Activated CD8-positive, alpha-beta T cell treated with anti-CD3 and anti-CD28 coated beads for 36 hours (primary cell): ENCODE measurements at regions not wholly inside any gene's neighbourhood (a gene's known extent, or its start where the extent isn't known, plus 50 kb on each side); places are given as distances from the start of the nearest gene placed in this dataset.

ENCODE experiments used
- ATAC-seq: fragments of 200-7000 bp; cut with Tn5 transposase; one replicate; pipeline ENCODE4 v1.10.0; 2021; ENCODE audit warnings: mild to moderate bottlenecking, moderate library complexity
- CTCF ChIA-PET: fragments of 350-600 bp; sonication (Branson Sonifier 250); formaldehyde crosslinking; loops from one replicate; lab custom pipeline; 2021; ENCODE audit warnings: antibody characterized with exemption; lab: Charles Lee
- POLR2A ChIA-PET: fragments of 350-600 bp; sonication (Branson Sonifier 250); formaldehyde crosslinking; loops from one replicate; lab custom pipeline; 2021; ENCODE audit warnings: antibody characterized with exemption; lab: Charles Lee
- DNase-seq: peaks from one replicate; pipeline ENCODE4 v3.0.0-alpha.2; 2020
- H3K27ac Mint-ChIP-seq: one replicate; pipeline ENCODE4 v1.8.0; 2021; ENCODE audit warnings: mild to moderate bottlenecking, mixed read lengths
- H3K27me3 Mint-ChIP-seq: one replicate; pipeline ENCODE4 v1.8.0; 2021; ENCODE audit warnings: mixed read lengths
- H3K36me3 Mint-ChIP-seq: one replicate; pipeline ENCODE4 v1.8.0; 2021; ENCODE audit warnings: low read depth, mixed read lengths
- H3K4me1 Mint-ChIP-seq: one replicate; pipeline ENCODE4 v1.8.0; 2021; ENCODE audit warnings: low read depth, mixed read lengths
- H3K4me3 Mint-ChIP-seq: one replicate; pipeline ENCODE4 v1.8.0; 2021; ENCODE audit warnings: mild to moderate bottlenecking, moderate library complexity, mixed read lengths
- H3K9me3 Mint-ChIP-seq: one replicate; pipeline ENCODE4 v1.8.0; 2021; ENCODE audit warnings: mixed read lengths
- intact Hi-C: fragments of 100-400 bp; cut with micrococcal nuclease; formaldehyde crosslinking; loops from one replicate; pipeline ENCODE4 v1.10.0; 2022
- TF ChIP-seq, protein P1 (sequence below): fragments of 200-600 bp; IDR thresholded peaks from one replicate; pipeline ENCODE4 v1.8.0; 2022; ENCODE audit warnings: antibody characterized with exemption, mild to moderate bottlenecking

DNA sequence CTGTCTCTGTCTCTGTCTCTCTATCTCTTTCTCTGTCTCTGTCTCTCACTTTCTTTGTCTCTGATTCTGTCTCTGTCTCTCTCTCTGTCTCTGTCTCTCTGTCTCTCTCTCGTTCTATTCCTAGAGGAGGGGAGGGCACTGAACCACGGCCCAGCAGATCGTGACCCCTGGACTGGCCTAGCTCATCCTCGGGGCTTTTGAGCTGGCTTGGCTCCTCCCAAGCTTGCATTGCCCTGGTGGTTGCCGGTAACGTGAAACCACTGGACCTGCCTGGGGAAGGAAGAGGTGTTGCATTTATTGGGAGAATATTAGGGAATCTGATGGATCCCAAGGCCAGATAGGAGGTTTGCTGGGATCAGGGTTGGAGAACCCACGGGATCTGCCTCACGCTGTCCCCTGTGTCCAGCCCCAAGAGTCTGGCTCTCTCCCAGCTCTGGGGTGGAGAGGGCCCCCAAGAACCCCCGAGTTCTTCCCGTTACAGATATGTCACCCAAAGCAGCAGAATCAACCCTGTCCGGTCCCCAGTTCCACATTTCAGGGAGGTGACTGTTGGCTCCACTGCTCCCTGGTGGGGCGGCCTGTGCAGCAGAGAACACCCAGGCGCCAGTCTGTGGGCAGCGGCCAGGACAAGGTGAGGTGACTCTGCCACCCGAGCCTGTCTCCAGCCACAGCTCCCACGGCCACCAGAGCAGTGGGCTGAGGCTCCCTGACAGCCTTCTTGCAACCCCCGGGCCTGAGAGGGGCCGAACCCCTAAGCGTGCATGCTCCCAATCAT lies 228.3 kb downstream of the TTLL2 start:
- ATAC-seq (no peak), DNase-seq (no peak)
- intact Hi-C loops, result no loop called here
- Mint-ChIP-seq H3K4me3 (no peak overlapping the region), H3K27ac (no peak overlapping the region), H3K9me3 (peaks cover 12% of the 10 kb centered on the region), H3K27me3 (no peaks in the 10 kb centered on the region), H3K36me3 (no peaks in the 10 kb centered on the region), H3K4me1 (no peaks in the 10 kb centered on the region)
- TF ChIP-seq, protein P1, sequence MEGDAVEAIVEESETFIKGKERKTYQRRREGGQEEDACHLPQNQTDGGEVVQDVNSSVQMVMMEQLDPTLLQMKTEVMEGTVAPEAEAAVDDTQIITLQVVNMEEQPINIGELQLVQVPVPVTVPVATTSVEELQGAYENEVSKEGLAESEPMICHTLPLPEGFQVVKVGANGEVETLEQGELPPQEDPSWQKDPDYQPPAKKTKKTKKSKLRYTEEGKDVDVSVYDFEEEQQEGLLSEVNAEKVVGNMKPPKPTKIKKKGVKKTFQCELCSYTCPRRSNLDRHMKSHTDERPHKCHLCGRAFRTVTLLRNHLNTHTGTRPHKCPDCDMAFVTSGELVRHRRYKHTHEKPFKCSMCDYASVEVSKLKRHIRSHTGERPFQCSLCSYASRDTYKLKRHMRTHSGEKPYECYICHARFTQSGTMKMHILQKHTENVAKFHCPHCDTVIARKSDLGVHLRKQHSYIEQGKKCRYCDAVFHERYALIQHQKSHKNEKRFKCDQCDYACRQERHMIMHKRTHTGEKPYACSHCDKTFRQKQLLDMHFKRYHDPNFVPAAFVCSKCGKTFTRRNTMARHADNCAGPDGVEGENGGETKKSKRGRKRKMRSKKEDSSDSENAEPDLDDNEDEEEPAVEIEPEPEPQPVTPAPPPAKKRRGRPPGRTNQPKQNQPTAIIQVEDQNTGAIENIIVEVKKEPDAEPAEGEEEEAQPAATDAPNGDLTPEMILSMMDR, result no peak
- ChIA-PET POLR2A (no interaction called here), CTCF (no interaction called here)

DNA sequence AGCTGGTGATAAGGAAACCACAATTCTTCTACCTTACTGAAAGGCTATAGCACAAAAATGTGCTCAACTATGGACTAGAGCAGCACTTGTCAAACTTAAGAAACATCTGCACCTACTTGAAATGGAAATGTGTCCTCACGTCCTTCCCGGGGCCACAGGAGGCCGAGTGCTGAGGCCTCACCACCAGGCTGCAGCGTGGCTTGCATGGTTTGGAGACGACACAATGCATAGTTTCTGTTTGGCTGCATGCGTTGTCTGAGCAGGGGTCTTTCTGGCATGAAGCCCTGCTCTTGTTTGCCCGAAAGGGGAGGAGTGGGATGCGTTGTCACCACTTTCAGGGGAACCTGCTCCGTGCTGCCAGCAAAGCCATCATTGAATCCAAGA lies 228.8 kb downstream of the TTLL2 start:
- H3K27me3 Mint-ChIP-seq, result no peaks in the 10 kb centered on the region
- ChIA-PET CTCF (no interaction called here), POLR2A (no interaction called here)
- H3K9me3 Mint-ChIP-seq, result peaks cover 12% of the 10 kb centered on the region
- no peaks in the 10 kb centered on the region for H3K4me1 Mint-ChIP-seq
- H3K36me3 Mint-ChIP-seq, result no peaks in the 10 kb centered on the region
- no peak for DNase-seq
- TF ChIP-seq, protein P1, result no peak
- ATAC-seq, result no peak
- no peak overlapping the region for H3K4me3 Mint-ChIP-seq
- intact Hi-C loops, result no loop called here
- no peak overlapping the region for H3K27ac Mint-ChIP-seq

DNA sequence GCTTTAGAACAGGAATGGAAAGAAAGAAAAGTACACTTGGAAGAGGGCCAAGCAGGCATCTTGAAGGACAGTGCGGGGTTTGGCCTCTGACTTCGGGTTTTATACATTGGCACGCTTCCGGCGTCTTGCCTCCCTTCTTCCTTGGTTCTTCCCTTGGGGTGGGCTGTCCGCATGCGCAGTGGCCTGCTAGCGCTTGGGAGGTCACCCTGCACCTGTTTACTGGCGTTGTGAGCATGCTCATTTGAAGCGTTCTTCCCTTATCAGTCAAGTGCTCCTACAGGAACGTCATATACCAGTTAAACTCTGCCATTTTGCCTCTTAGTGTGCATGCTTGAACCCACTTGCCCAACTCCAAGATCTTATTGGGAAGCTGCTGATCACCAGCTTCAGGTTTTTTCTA lies 230.0 kb downstream of the TTLL2 start:
- ChIA-PET CTCF (no interaction called here), POLR2A (no interaction called here)
- DNase-seq (no peak), ATAC-seq (no peak)
- no peak overlapping the region for H3K27ac Mint-ChIP-seq
- intact Hi-C loops, result no loop called here
- H3K4me3 Mint-ChIP-seq, result no peak overlapping the region
- no peaks in the 10 kb centered on the region for H3K4me1 Mint-ChIP-seq
- H3K9me3 Mint-ChIP-seq, result peaks cover 12% of the 10 kb centered on the region
- H3K36me3 Mint-ChIP-seq, result no peaks in the 10 kb centered on the region
- TF ChIP-seq, protein P1, result no peak
- no peaks in the 10 kb centered on the region for H3K27me3 Mint-ChIP-seq

DNA sequence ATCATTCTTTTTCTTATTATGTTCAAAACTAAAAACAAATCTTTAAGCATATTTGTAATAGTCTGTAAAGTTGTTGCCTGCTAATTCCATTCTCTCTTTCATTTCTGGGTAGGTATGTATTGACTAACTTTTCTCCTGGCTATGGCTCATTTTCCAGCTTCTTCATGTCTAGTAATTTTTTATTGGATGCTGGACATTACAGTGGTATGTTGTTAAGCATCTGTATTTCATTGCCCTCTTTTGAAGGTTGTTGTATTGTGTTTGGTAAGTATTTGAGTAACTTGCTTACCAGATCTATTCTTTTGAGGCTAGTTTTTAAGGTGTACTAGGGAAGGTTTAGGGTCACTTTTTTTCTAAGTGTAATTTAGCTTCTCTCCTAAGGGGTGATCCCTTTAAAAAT lies 230.9 kb downstream of the TTLL2 start:
- TF ChIP-seq, protein P1, result no peak
- DNase-seq (no peak), ATAC-seq (no peak)
- H3K9me3 Mint-ChIP-seq, result peaks cover 12% of the 10 kb centered on the region
- no peaks in the 10 kb centered on the region for H3K36me3 Mint-ChIP-seq
- no peaks in the 10 kb centered on the region for H3K4me1 Mint-ChIP-seq
- H3K27ac Mint-ChIP-seq, result no peak overlapping the region
- H3K27me3 Mint-ChIP-seq, result no peaks in the 10 kb centered on the region
- H3K4me3 Mint-ChIP-seq, result no peak overlapping the region
- ChIA-PET POLR2A (no interaction called here), CTCF (no interaction called here)
- intact Hi-C loops, result no loop called here

DNA sequence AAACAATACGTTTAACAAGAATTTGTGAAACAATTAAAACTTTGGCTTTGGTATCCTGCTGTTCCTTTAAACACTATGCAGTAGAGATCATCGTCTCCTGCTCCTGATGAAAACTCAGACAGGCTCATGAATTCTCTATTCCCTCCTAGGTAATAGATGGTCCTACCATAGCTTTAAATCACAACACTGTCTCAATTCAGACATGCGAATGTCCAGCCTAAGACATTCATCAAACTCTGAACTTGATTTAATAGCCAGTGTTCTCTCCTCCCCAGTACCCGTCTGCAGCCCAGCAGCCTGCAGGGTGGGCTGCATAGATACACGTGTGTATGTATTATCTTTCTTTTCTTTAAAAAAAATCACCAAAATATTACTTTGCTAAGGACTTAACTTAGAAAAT lies 232.8 kb downstream of the TTLL2 start:
- no peak for DNase-seq

More for the DNA sequence above, 232.8 kb downstream of the TTLL2 start:
- Mint-ChIP-seq H3K27me3 (no peaks in the 10 kb centered on the region), H3K27ac (no peak overlapping the region), H3K4me3 (no peak overlapping the region), H3K4me1 (no peaks in the 10 kb centered on the region), H3K36me3 (no peaks in the 10 kb centered on the region), H3K9me3 (peaks cover 12% of the 10 kb centered on the region)
- TF ChIP-seq, protein P1, result no peak
- ChIA-PET CTCF (no interaction called here), POLR2A (no interaction called here)
- intact Hi-C loops, result no loop called here
- no peak for ATAC-seq
